IMR-90 (cell line): ENCODE measurements at regions not wholly inside any gene's neighbourhood (a gene's known extent, or its start where the extent isn't known, plus 50 kb on each side); places are given as distances from the start of the nearest gene placed in this dataset.

Experiments
- CEBPB ChIP-seq: IDR thresholded peaks from 2 replicates; pipeline ENCODE4 v1.6.1; 2012; ENCODE audit warnings: low read depth, low read length, improper control_type of control experiment
- CHD1 ChIP-seq: IDR thresholded peaks from 2 replicates; pipeline ENCODE4 v1.6.1; 2012; ENCODE audit warnings: low read depth, low read length, improper control_type of control experiment
- CTCF ChIP-seq: conservative IDR thresholded peaks from 2 replicates; pipeline ENCODE4 v1.5.1; 2012; ENCODE audit warnings: mild to moderate bottlenecking, low read depth, low read length, improper control_type of control experiment
- ELK1 ChIP-seq: fragments of 150-350 bp; IDR thresholded peaks from 2 replicates; pipeline ENCODE4 v1.6.1; 2016; ENCODE audit warnings: low read depth, mild to moderate bottlenecking, low read length, moderate library complexity, borderline replicate concordance
- FOS ChIP-seq: fragments of 150-350 bp; IDR thresholded peaks from 2 replicates; pipeline ENCODE4 v1.6.1; 2016; ENCODE audit warnings: low read depth, low read length
- MAZ ChIP-seq: IDR thresholded peaks from 2 replicates; pipeline ENCODE4 v1.6.1; 2012; ENCODE audit warnings: low read depth, mild to moderate bottlenecking, low read length, improper control_type of control experiment, moderate library complexity, borderline replicate concordance
- NFE2L2 ChIP-seq: fragments of 150-350 bp; IDR thresholded peaks from 2 replicates; pipeline ENCODE4 v1.6.1; 2016; ENCODE audit warnings: low read depth, mild to moderate bottlenecking, low read length
- POLR2A ChIP-seq: IDR thresholded peaks from 2 replicates; pipeline ENCODE4 v1.6.1; 2012; ENCODE audit warnings: mild to moderate bottlenecking, low read depth, low read length
- RAD21 ChIP-seq: IDR thresholded peaks from 2 replicates; pipeline ENCODE4 v1.6.1; 2012; ENCODE audit warnings: low read length, improper control_type of control experiment
- RCOR1 ChIP-seq: IDR thresholded peaks from 2 replicates; pipeline ENCODE4 v1.6.1; 2012; ENCODE audit warnings: mild to moderate bottlenecking, low read length, improper control_type of control experiment; ENCODE audit not compliant: insufficient replicate concordance
- RFX5 ChIP-seq: IDR thresholded peaks from 2 replicates; pipeline ENCODE4 v1.8.0; 2012; ENCODE audit warnings: low read depth, mild to moderate bottlenecking, low read length, moderate library complexity
- SMC3 ChIP-seq: fragments of 150-350 bp; IDR thresholded peaks from 2 replicates; pipeline ENCODE4 v1.6.1; 2016; ENCODE audit warnings: low read depth, mild to moderate bottlenecking, antibody characterized with exemption, low read length, moderate library complexity
- USF2 ChIP-seq: fragments of 150-350 bp; IDR thresholded peaks from 2 replicates; pipeline ENCODE4 v1.6.1; 2017; ENCODE audit warnings: mild to moderate bottlenecking, antibody characterized with exemption, low read length, low read depth

- TF ChIP-seq CTCF (no peak), CHD1 (no peak), POLR2A (no peak), RFX5 (no peak), ELK1 (no peak), FOS (no peak), CEBPB (no peak), NFE2L2 (no peak), MAZ (no peak), RAD21 (no peak), SMC3 (no peak), RCOR1 (no peak), USF2 (no peak)
Observed at GRCh38 chr4:4670869-4671268, 129.0 kb upstream of the STX18 start.
